A549 (cell line): ENCODE measurements at regions not wholly inside any gene's neighbourhood (a gene's known extent, or its start where the extent isn't known, plus 50 kb on each side); places are given as distances from the start of the nearest gene placed in this dataset.

ENCODE experiments used
- BHLHE40 ChIP-seq: IDR thresholded peaks from 2 replicates; pipeline ENCODE4 v1.6.1; 2012; ENCODE audit warnings: low read depth, low read length, inconsistent platforms
- CBX2 ChIP-seq: fragments of 200-600 bp; sonication (generic); IDR thresholded peaks from 2 replicates; pipeline ENCODE4 v1.6.1; 2016; ENCODE audit warnings: low read depth, mild to moderate bottlenecking, borderline replicate concordance
- CBX8 ChIP-seq: fragments of 200-600 bp; sonication (generic); IDR thresholded peaks from 2 replicates; pipeline ENCODE4 v1.6.1; 2016
- CTCF ChIP-seq: fragments of >200 bp; sonication (Bioruptor Twin); formaldehyde crosslinking; IDR thresholded peaks from 3 replicates; pipeline ENCODE4 v1.5.1; 2016
- JUNB ChIP-seq: fragments of >200 bp; sonication (Bioruptor Twin); formaldehyde crosslinking; IDR thresholded peaks from 2 replicates; pipeline ENCODE4 v1.6.1; 2016
- KDM1A ChIP-seq: fragments of 200-600 bp; sonication (generic); IDR thresholded peaks from 2 replicates; pipeline ENCODE4 v1.6.1; 2016; ENCODE audit warnings: low read depth, mild to moderate bottlenecking
- MAFK ChIP-seq: fragments of 450-650 bp; IDR thresholded peaks from 2 replicates; pipeline ENCODE4 v1.6.1; 2014; ENCODE audit not compliant: partially characterized antibody
- MAX ChIP-seq: IDR thresholded peaks from 2 replicates; pipeline ENCODE4 v1.6.1; 2012
- MYC ChIP-seq: IDR thresholded peaks from 2 replicates; pipeline ENCODE4 v1.6.1; 2012; ENCODE audit warnings: mild to moderate bottlenecking, inconsistent platforms, low read length, improper control_type of control experiment, borderline replicate concordance
- PBX3 ChIP-seq: IDR thresholded peaks from 2 replicates; pipeline ENCODE4 v1.6.1; 2012
- POLR2A ChIP-seq: IDR thresholded peaks from 2 replicates; pipeline ENCODE4 v1.6.1; 2012; ENCODE audit warnings: mild to moderate bottlenecking, low read length
- RAD21 ChIP-seq, 2 experiments: fragments of >200 bp in 1 of 2; sonication (Bioruptor Twin) in 1 of 2; formaldehyde crosslinking in 1 of 2; IDR thresholded peaks in 1 of 2; conservative IDR thresholded peaks in 1 of 2; 2 replicates in 1 of 2; 3 replicates in 1 of 2; pipeline ENCODE4 v1.6.1; 2012 to 2018; ENCODE audit warnings: inconsistent platforms in 1 of 2
- REST ChIP-seq: fragments of 200-600 bp; sonication (generic); IDR thresholded peaks from 2 replicates; pipeline ENCODE4 v1.6.1; 2016; ENCODE audit warnings: antibody characterized with exemption, mild to moderate bottlenecking, moderate library complexity
- RNF2 ChIP-seq: fragments of 200-600 bp; sonication (generic); IDR thresholded peaks from 2 replicates; pipeline ENCODE4 v1.6.1; 2016; ENCODE audit warnings: low read depth, mild to moderate bottlenecking, antibody characterized with exemption, moderate library complexity, borderline replicate concordance

- TF ChIP-seq MAX (no peak), RAD21 (conservative IDR thresholded peaks at IDR 0.05 in 1 of 2, IDR thresholded peaks at IDR 0.05 in 1 of 2) (no peak), BHLHE40 (no peak), CTCF (no peak), REST (no peak), POLR2A (no peak), PBX3 (no peak), RNF2 (no peak), MAFK (no peak), JUNB (no peak), MYC (no peak), KDM1A (no peak), CBX2 (no peak), CBX8 (no peak)
Observed at GRCh38 chr13:65085977-65086376, 2144.2 kb downstream of the PCDH9 start.
